Stimulated activated CD4-positive, alpha-beta T cell treated with anti-CD3 and anti-CD28 coated beads, TNF-alpha, amount 100 ng/mL, for 1 hour (primary cell): ENCODE measurements at regions not wholly inside any gene's neighbourhood (a gene's known extent, or its start where the extent isn't known, plus 50 kb on each side); places are given as distances from the start of the nearest gene placed in this dataset.

Experiments
- DNase-seq, 3 donors: peaks; one replicate each; pipeline ENCODE4 v3.0.0-alpha.2; 2020; ENCODE audit warnings: low read depth in 3 of 3, low spot score in 1 of 3

DNA sequence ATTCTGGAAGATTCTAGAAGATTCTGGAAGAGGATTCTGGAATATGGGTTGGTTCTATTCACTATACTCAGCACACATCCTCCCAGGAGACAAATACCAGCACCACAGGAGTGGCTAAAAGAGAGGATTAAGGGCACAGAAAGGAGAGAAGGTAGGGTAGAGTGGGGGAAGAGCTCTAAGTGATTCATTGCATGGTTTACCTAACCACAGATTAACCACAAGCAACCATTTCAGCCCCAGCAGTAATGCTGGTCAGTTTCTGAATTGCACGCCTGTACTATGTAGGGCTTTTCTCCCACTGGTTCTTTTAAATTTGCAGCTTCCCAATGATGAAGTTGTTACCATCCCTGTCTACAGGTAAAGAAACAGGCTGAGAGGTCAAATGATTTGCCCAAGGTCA is 192.7 kb upstream of the PMEPA1 start:
- no peak for DNase-seq

DNA sequence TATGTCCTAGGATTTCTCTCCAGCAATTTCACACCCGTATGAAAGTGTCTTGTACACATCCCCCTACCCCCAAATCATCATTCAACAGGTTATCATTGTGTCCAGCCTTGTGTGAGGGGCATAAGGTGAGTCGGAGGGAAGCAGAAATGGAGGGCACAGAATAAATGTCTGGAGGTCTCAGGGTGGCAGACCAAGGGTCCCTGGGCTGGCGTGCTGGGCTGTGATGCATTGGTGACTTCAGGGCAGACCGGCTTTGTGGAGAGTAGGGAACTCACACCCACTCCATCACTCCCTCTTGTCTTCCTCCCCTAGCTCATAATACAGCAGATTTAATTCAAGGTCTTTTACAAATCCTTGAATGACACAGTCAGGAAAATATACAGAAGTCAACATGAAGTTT is 191.7 kb upstream of the PMEPA1 start:
- DNase-seq, result no peak

DNA sequence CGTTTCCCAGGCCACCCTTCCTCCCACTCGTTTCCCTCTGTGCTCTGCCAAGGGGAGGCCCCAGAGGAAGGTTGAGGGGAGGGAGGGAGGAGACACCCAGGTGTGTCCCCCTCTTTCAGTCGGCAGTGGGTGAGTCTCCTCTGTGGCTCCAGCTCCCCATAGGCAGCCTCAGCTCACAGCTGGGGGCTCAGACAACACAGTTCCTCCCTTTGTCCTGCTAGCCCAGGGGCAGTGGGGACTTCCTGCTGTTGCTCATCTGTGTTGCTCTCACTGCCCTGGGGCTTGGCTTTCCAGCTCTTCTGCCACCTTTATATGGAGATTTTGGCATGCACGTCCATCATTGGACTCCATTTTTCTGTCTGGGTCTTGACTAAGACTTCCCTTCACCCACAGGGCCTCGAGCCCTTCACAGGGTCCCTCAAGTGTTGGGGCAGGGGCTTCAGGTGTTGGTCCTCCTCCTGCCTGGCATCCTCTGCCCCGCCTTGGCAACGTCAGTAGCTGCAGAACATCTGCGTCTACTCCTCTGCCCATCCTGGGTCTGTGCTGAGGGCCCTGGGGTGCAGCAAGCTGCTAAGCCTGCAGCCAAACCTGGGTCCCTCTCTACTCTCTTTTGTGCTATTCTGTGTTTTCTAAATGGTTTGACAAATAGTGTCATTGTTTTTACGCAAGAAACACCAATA is 190.6 kb upstream of the PMEPA1 start:
- DNase-seq, result no peak

DNA sequence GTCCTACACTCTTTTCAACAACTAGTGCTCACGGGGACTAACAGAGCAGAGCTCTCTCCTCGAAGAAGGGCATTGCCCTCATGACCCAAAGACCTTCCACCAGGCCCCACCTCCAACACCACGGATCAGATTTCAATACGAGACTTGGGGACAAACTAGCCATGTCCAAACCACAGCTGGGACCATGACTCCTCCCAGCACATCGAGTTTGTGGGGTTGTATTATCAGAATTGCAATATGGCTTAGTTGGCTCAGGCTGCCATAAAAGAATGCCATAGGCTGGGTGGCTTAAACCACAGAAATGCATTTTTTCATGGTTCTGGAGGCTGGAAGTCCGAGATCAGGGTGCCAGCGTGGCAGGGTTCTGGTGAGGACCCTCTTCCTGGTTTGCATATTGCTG is 189.7 kb upstream of the PMEPA1 start:
- DNase-seq, result no peak

DNA sequence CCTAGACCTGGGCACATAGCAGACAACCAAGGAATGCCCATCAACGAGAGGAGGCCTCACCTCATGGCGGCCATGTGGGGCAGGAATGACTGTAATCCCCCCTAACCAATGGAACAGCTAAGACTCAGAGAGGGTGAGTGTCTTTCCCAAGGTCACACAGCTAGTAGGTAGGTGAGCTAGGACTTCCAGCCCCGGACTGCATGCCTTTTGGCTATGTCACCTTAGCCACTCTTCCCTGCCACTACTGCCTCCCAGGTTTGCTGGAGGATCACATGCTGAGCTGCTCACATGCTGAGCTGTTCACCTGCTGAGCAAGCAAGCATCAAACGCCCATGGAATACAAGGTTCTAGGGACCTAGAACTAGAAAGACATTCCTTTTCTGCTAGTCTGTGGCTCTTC is 188.5 kb upstream of the PMEPA1 start:
- no peak for DNase-seq

DNA sequence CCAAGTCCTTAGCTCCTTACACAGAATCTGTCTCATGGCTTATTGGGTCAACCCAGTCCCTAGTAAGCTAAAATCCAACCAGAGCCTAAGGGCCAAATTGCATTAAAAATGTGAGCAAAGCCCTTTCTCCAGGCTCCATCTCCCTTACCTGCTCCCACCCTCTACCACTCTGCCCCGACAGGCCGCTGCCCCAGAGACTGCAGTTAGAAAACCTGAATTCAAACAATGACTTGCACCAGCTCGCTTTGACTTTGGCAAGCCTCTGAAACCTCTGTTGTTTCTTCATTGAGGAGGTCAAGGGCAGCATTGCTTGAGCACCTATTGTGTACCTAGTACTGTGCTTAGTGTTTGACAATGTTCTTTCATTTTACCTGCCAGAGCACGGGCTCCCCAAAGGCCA is 188.1 kb upstream of the PMEPA1 start:
- DNase-seq, result no peak

DNA sequence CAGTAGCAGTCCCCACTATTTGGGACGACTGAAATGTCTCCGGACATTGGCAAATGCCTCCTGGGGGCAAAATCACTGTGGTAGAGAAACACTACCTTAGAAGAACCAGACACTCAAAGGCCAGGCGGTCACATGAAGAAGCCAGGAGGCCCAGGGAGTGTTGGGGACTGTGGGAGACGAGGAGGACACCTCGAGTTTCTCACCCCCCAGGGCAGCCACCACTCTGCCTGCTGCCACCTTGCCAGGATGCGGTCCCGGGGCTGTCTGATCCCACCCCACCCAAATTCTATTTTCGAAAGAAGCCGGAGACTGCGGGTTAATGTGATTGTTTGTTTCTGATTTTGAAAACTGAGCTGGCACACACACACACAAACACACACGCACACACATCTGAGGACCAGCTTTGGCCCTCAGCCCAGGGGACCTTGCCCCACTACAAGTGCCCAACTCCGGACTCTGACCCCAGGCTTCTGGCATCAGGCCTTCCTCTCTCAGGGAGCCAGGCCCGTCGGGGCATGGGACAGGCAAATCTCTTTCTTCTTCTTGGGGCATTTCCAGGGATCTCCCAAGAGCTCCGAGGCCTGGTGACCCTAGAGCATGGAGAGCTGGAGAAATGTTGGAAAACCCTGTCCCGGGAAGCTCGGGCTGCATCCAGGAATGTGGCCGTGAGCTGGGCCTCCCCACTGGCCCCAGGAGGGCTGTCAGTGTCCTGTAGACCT is 187.5 kb upstream of the PMEPA1 start:
- no peak for DNase-seq

DNA sequence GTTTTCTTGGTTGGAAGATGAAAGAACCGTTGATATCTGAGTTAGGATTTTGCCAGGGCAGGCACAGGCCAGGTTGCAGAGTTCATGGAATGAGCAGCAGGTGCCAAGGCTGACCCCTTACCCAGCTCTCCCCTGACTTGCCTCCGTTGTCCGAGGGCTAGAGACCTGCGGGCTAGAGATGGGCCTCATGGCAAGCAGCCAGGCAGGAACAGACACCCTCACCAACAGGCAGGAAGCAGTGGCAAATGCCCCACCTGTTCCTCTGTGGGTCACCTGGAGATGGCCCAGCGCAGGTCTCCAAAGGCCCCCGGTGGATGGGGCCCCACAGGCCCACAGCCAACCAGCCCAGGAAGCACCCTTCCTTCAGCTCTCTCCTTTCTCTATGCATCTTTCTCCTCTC is 186.7 kb upstream of the PMEPA1 start:
- DNase-seq, result no peak

DNA sequence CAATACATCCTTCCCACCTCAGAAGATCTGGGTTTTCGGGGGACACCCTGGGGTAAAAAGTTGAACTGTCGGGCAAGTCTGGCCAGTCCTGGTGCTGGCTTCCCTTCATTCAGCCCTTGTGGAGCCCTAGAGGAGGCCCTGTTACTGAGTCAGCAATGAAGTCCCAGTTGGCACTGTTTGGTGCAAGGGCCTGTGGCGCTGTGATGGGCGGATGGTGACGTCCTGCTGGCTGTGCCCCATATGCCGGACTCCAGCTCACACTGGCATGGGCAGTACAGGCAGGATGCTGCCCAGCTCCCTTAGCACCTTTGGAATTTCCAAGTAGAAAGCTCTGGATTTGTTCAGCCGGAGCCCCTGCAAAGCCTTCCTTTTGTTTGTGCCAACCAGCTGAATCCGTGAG is 186.2 kb upstream of the PMEPA1 start:
- no peak for DNase-seq

DNA sequence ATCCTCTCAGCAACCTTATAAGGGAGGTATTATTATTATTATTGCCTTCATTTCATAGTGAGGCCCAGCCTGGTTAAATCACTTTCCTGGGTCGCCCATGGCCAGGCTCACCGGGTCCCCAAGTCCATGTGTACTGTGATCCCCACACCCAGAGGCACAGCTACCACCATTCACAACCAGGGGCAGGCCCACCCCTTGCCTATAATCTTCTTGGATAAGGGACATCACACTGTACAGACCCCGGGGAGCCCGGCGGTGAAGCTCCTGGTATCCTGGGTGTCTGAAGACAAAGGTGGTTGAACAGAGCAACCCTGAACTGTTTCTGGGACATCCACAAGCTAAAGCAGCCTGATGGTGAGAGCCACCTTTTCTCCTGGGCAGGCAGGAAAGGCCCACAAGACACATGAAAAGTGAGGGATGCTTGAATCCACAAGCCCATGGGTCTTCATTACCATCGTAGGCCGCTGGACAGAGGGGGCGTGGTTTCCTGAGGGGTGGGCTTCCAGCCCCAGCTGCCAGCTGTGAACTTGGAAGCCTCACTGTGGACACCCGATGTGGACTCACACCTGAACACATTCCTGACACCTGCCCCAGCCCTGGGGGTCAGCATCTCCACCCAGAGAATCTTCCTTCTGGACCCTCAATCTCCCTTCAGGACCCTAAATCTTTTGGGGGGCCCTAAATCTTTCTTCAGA is 185.5 kb upstream of the PMEPA1 start:
- DNase-seq, result no peak

DNA sequence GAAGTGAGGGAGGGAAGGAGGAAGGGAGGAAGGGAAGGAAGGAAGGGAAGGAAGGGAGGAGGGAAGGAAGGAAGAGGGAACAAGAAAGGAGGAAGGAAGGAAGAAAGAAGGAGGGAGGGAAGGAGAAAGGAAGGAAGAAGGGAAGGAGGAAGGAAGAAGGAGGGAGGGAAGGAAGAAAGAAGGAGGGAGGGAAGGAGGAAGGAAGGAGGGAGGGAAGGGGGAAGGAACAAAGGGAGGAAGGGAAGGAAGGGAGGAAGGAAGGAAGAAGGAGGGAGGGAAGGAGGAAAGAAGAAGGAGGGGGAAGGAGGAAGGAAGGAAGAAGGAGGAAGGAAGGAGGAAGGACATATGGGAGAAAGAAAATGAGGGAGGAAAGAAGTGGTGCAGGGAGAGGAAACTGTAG is 184.7 kb upstream of the PMEPA1 start:
- DNase-seq, result no peak

DNA sequence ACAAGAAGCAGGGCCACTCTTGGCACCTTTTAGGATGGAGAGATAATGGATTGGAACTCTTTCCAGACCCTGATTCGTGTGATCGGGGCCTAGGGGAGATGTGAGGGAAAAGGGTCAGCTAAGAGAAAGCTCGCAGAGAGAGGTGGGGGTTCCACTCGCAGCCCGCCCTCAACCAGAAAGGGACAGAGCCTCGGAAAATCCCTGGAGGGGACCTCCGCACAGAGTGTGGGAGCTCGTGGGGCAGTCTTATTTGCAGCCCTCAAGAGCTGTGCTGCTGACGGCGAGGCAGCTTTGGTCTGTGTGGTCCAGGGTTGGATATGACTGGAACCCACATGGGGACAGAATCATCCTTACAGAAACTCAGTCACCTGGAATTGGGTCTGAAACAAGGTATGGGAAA is 184.3 kb upstream of the PMEPA1 start:
- DNase-seq, result no peak

DNA sequence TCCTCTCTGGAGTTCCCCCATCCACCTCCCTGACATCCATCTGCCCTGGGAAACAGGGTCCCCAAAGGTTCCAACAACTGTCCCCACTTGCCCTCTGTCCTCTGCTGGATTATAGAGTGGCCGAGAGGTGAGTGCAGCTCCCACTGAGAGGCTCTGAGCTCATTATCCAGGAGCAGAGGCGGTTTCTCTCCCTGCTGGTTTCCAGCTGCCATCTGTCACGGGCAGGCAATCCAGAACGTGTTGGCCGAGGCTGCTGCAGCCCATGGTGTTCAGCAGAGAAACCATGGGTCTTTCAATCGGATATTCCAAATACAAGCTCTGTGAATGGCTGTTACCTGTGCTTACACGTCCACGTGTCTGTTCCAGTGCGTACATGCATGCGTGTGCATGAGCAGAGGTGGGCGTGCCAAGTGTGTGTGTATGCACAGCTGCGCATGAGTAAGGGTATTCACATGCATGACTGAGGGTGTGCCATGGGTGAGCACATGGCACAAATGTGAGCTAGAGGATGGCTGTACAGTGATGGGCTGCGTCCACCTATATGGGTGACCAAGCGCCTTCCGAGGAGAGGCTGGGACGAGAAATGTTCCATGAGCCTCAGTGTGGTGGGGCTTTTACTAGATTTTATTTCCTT is 183.7 kb upstream of the PMEPA1 start:
- DNase-seq, result no peak

DNA sequence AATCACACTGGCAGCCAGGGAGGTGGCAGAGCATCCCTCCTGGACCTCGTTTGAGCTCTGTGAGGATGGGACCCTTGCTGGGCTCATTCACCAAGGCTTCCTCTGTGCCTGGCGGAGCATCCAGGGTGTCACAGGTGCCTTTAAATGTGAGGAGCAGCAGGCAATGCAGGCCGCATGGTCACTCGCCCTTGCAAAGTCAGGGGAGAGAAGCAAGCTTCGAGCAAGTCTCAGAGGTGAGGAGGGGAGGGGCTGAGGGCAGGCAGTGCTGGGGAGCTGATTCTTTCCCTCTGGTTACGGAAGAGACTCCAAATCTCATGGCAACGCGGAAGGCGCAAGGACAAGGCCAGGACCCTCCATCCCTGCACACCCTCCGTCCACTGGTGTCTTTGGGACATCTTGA is 182.7 kb upstream of the PMEPA1 start:
- no peak for DNase-seq

DNA sequence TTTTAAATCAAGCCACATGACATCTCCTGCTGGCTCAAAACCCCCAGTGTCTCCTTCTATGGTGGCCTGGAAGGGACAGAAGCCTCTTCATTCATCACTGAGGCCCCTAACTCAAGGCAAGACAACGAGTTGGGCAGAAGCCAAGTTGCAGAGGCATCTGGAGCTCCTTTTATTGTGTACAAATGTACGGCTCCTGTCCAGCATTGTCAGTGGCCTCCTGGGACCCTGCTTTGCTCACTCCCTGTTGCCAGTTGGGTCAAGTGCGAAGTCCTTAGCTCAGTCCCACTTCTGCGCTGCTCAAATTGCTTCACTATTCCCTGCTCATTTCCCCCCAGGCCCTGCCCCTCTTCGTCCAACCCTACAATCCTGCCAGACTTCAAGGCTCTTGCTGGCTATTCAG is 181.2 kb upstream of the PMEPA1 start:
- DNase-seq, result no peak

DNA sequence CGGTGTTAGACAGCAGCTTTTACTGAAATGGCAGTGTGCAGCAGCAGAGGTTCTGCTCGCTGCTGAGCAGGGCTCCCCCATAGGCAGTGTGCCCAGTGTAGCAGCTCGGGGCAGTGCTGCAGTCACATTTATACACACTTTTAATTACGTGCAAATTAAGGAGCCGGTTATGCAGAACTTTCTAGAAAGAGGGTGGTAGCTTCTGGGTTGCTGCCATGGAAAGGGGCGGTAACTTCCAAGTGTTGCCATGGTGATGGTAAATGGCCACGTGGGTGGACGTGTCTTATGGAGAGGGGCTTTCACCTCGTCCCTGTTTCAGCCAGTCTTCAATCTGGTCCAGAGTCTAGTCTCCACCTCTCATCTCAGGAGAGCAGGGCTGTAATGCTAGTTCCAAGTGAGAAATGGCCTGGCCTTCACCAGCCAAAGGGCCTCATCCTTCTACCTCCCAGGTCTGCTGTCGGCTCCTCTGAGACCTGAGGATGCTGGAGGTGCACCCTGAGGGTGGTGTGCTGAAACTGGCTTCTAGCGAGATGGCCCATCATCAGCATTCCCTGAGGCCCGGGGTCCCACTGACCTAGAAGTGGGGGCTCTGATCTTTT is 180.5 kb upstream of the PMEPA1 start:
- no peak for DNase-seq

DNA sequence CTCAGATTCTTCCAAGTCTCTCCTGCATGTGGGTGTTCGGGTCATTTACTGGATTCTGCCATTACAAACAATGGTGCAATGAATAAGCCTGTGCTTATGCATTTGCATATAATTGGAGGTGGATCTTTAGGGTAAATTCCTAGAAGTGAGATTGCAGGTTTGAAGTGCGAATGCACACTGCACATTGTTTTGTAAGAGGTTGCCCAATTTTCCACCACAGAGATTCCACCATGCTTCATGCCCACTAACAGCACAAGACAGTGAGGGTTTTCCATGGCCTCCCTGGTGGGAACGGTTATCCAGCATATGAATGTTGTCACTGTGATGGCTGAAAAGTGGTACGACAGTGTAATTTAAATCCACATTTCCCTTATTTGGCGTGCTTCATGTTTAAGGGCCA is 178.8 kb upstream of the PMEPA1 start:
- no peak for DNase-seq

DNA sequence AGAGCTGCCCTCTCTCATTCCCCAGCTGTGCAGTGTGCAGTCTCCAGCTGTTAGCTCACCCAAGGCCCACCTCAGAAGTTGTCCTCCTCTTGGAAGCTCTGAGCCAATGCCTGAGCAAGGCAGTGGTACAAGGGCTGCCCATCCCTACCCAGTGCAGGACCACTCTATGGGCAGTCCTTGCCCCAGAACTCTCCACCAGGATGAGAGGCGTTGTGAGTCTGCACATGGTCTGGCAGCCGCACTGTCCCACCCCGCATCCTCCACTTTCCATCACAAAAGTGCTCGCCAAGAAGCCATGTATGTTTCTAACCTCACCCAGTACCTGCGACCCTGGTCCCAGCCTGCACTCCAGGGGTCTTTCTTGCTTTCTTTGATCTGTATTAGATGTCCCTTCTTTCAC is 175.1 kb upstream of the PMEPA1 start:
- DNase-seq, result no peak

DNA sequence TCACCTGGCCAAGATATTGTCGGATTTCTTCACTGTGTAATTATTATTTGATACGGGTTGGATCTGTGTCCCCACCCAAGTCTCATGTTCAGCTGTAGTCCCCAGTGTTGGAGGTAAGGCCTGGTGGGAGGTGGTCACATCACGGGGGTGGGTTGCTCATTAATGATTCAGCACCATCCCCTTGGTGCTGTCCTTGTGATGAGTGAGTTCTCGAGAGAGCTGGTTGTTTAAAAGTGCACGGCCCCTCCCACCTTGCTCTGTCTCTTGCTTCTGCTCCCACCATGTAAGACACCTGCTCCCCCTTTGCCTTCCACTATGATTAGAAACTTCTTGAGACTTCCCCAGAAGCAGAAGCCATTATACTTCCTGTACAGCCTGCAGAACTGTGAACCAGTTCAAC is 173.9 kb upstream of the PMEPA1 start:
- no peak for DNase-seq

DNA sequence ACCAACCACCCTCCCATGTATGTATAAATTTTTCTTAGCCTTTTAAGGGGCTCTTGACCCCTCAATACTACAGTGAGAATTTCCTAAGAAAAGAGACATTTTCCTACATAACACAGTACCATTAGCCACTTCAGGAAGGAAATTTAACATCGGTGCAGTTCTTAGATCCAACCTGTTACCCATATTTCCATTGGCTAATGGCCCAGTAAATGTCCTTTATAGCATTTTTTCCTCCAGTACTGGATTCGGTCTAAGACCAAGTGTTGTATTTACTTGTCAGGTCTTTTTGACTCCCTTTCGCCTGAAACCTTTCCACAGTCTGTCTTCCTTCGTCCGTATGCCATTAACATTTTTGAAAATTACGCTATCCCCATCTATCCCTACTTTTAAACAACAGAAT is 173.4 kb upstream of the PMEPA1 start:
- DNase-seq, result no peak

DNA sequence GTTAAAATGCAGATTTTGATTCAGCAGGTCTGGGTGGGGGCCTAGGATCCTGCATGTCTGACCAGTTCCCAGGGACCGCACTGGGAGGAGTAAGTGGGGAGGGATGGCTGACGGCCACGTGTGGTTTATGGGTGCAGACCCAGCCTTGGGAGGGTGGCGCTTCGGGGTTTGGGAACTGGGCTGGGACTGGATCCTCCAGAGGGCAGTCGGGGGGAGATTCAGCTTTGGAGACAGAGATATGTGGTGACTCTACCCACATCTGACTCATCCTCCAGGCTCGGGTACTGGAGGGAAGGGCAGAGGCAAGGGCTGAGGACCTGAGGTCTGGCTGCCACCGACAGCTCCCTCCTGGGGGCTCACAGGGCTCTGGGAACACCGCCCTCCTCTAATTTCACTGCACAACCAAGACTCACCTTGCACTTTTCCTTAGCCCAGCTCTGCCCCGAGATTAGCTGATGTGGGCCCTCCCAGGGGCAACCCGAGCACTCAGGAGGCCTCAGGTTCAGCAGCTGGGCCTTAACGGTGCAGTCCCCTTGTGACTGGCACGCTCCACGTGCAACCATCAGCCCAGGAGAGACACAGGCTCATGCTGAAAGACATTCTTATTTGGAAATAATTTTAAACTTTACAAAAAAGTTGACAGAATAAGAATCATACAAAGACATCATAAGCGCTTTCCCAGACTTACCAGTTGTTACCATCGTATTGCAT is 172.8 kb upstream of the PMEPA1 start:
- DNase-seq, result no peak
